ENCODE measurements at regions not wholly inside any gene's neighbourhood (a gene's known extent, or its start where the extent isn't known, plus 50 kb on each side); places are given as distances from the start of the nearest gene placed in this dataset.

- H3K36me3 ChIP-seq (ENCODE audit: insufficient read depth, low read length) = no peaks in the 10 kb centered on the region
- no peak overlapping the region for H3K9ac ChIP-seq (ENCODE audit: low read depth, low read length)
- 85% methylated on average over 6 of the region's 6 CpGs for WGBS
- 0 out of 2 replicates have a peak, but pooled peaks cover 8% of the 10 kb centered on the region for H3K4me1 ChIP-seq (ENCODE audit: insufficient read depth, low read length)
- peaks cover 4% of the 10 kb centered on the region; the same call in 1 of the 2 replicates for H3K9me3 ChIP-seq (ENCODE audit: insufficient read depth, low read depth, low read length)
- H3K4me3 ChIP-seq (ENCODE audit: low read length) = no peak overlapping the region
- H3K27me3 ChIP-seq (ENCODE audit: insufficient read depth, low read length) = peaks cover 42% of the 10 kb centered on the region
- H3K27ac ChIP-seq (ENCODE audit: low read depth, low read length) = no peak overlapping the region
Observed at GRCh38 chr19:27752530-27753184, 1460.3 kb downstream of the UQCRFS1 start.

GRCh38 chr19:27751044-27751391 lies 1461.9 kb downstream of the UQCRFS1 start:
- H3K27ac ChIP-seq (ENCODE audit: low read depth, low read length) = no peak overlapping the region
- no peak overlapping the region for H3K9ac ChIP-seq (ENCODE audit: low read depth, low read length)
- 87% methylated on average over 4 of the region's 4 CpGs for WGBS
- H3K27me3 ChIP-seq (ENCODE audit: insufficient read depth, low read length) = peaks cover 50% of the 10 kb centered on the region
- H3K4me3 ChIP-seq (ENCODE audit: low read length) = no peak overlapping the region
- H3K4me1 ChIP-seq (ENCODE audit: insufficient read depth, low read length) = 0 out of 2 replicates have a peak, but pooled peaks cover 13% of the 10 kb centered on the region
- peaks cover 4% of the 10 kb centered on the region; the same call in 1 of the 2 replicates for H3K9me3 ChIP-seq (ENCODE audit: insufficient read depth, low read depth, low read length)
- no peaks in the 10 kb centered on the region for H3K36me3 ChIP-seq (ENCODE audit: insufficient read depth, low read length)

GRCh38 chr19:27750391-27751043 lies 1462.4 kb downstream of the UQCRFS1 start:
- H3K36me3 ChIP-seq (ENCODE audit: insufficient read depth, low read length) = no peaks in the 10 kb centered on the region
- no peak overlapping the region for H3K4me3 ChIP-seq (ENCODE audit: low read length)
- WGBS = 69% methylated on average over 5 of the region's 6 CpGs
- 0 out of 2 replicates have a peak, but pooled peaks cover 13% of the 10 kb centered on the region for H3K4me1 ChIP-seq (ENCODE audit: insufficient read depth, low read length)
- no peak overlapping the region for H3K9ac ChIP-seq (ENCODE audit: low read depth, low read length)
- H3K9me3 ChIP-seq (ENCODE audit: insufficient read depth, low read depth, low read length) = peaks cover 4% of the 10 kb centered on the region; the same call in 1 of the 2 replicates
- H3K27ac ChIP-seq (ENCODE audit: low read depth, low read length) = no peak overlapping the region
- peaks cover 45% of the 10 kb centered on the region for H3K27me3 ChIP-seq (ENCODE audit: insufficient read depth, low read length)

GRCh38 chr19:27748551-27749152 lies 1464.3 kb downstream of the UQCRFS1 start:
- Histone ChIP-seq H3K9ac (ENCODE audit: low read depth, low read length) (no peak overlapping the region), H3K4me1 (ENCODE audit: insufficient read depth, low read length) (0 out of 2 replicates have a peak, but pooled peaks cover 13% of the 10 kb centered on the region), H3K36me3 (ENCODE audit: insufficient read depth, low read length) (no peaks in the 10 kb centered on the region), H3K4me3 (ENCODE audit: low read length) (no peak overlapping the region), H3K27me3 (ENCODE audit: insufficient read depth, low read length) (peaks cover 41% of the 10 kb centered on the region), H3K9me3 (ENCODE audit: insufficient read depth, low read depth, low read length) (peaks cover 4% of the 10 kb centered on the region; the same call in 1 of the 2 replicates), H3K27ac (ENCODE audit: low read depth, low read length) (no peak overlapping the region)
- WGBS = over 99% methylated on average over 3 of the region's 3 CpGs

- Histone ChIP-seq H3K27ac (ENCODE audit: low read depth, low read length) (no peak overlapping the region), H3K9me3 (ENCODE audit: insufficient read depth, low read depth, low read length) (peaks cover 8% of the 10 kb centered on the region; the same call in 1 of the 2 replicates), H3K27me3 (ENCODE audit: insufficient read depth, low read length) (peaks cover 36% of the 10 kb centered on the region), H3K36me3 (ENCODE audit: insufficient read depth, low read length) (no peaks in the 10 kb centered on the region), H3K4me1 (ENCODE audit: insufficient read depth, low read length) (0 out of 2 replicates have a peak, but pooled peaks cover 13% of the 10 kb centered on the region), H3K9ac (ENCODE audit: low read depth, low read length) (no peak overlapping the region), H3K4me3 (ENCODE audit: low read length) (peak overlapping the region; percentile 29)
- WGBS = 34% methylated on average over 26 of the region's 28 CpGs
Observed at GRCh38 chr19:27746691-27747380, 1466.1 kb downstream of the UQCRFS1 start.

- Histone ChIP-seq H3K9ac (ENCODE audit: low read depth, low read length) (no peak overlapping the region), H3K36me3 (ENCODE audit: insufficient read depth, low read length) (no peaks in the 10 kb centered on the region), H3K4me1 (ENCODE audit: insufficient read depth, low read length) (0 out of 2 replicates have a peak, but pooled peaks cover 13% of the 10 kb centered on the region), H3K27me3 (ENCODE audit: insufficient read depth, low read length) (peaks cover 32% of the 10 kb centered on the region), H3K9me3 (ENCODE audit: insufficient read depth, low read depth, low read length) (peaks cover 9% of the 10 kb centered on the region), H3K4me3 (ENCODE audit: low read length) (no peak overlapping the region), H3K27ac (ENCODE audit: low read depth, low read length) (no peak overlapping the region)
- 96% methylated on average over 11 of the region's 11 CpGs for WGBS
Observed at GRCh38 chr19:27745978-27746542, 1466.9 kb downstream of the UQCRFS1 start.

GRCh38 chr19:27744926-27745768 lies 1467.8 kb downstream of the UQCRFS1 start:
- 84% methylated on average over 10 of the region's 10 CpGs for WGBS
- 0 out of 2 replicates have a peak, but pooled peaks cover 7% of the 10 kb centered on the region for H3K4me1 ChIP-seq (ENCODE audit: insufficient read depth, low read length)
- H3K27me3 ChIP-seq (ENCODE audit: insufficient read depth, low read length) = peaks cover 26% of the 10 kb centered on the region
- H3K9ac ChIP-seq (ENCODE audit: low read depth, low read length) = no peak overlapping the region
- H3K36me3 ChIP-seq (ENCODE audit: insufficient read depth, low read length) = no peaks in the 10 kb centered on the region
- peaks cover 12% of the 10 kb centered on the region for H3K9me3 ChIP-seq (ENCODE audit: insufficient read depth, low read depth, low read length)
- no peak overlapping the region for H3K27ac ChIP-seq (ENCODE audit: low read depth, low read length)
- no peak overlapping the region for H3K4me3 ChIP-seq (ENCODE audit: low read length)

- H3K27ac ChIP-seq (ENCODE audit: low read depth, low read length) = no peak overlapping the region
Observed at GRCh38 chr19:27742041-27742440, 1470.9 kb downstream of the UQCRFS1 start.

GRCh38 chr19:27741236-27741635 lies 1471.7 kb downstream of the UQCRFS1 start:
- Histone ChIP-seq H3K27me3 (ENCODE audit: insufficient read depth, low read length) (0 out of 2 replicates have a peak, but pooled peaks cover under 1% of the 10 kb centered on the region), H3K9ac (ENCODE audit: low read depth, low read length) (no peak overlapping the region), H3K27ac (ENCODE audit: low read depth, low read length) (no peak overlapping the region), H3K36me3 (ENCODE audit: insufficient read depth, low read length) (no peaks in the 10 kb centered on the region), H3K4me1 (ENCODE audit: insufficient read depth, low read length) (no peaks in the 10 kb centered on the region), H3K9me3 (ENCODE audit: insufficient read depth, low read depth, low read length) (peaks cover 40% of the 10 kb centered on the region), H3K4me3 (ENCODE audit: low read length) (no peak overlapping the region)
- 91% methylated on average over 8 of the region's 8 CpGs for WGBS

More at GRCh38 chr19:27742041-27742440, 1470.9 kb downstream of the UQCRFS1 start:
- Histone ChIP-seq H3K4me3 (ENCODE audit: low read length) (no peak overlapping the region), H3K4me1 (ENCODE audit: insufficient read depth, low read length) (no peaks in the 10 kb centered on the region), H3K36me3 (ENCODE audit: insufficient read depth, low read length) (no peaks in the 10 kb centered on the region), H3K9me3 (ENCODE audit: insufficient read depth, low read depth, low read length) (peaks cover 32% of the 10 kb centered on the region), H3K27me3 (ENCODE audit: insufficient read depth, low read length) (peaks cover 8% of the 10 kb centered on the region; the same call in 1 of the 2 replicates), H3K9ac (ENCODE audit: low read depth, low read length) (no peak overlapping the region)
- WGBS = 93% methylated on average over 3 of the region's 3 CpGs

GRCh38 chr19:27740396-27740795 lies 1472.6 kb downstream of the UQCRFS1 start:
- Histone ChIP-seq H3K9me3 (ENCODE audit: insufficient read depth, low read depth, low read length) (peaks cover 48% of the 10 kb centered on the region), H3K27ac (ENCODE audit: low read depth, low read length) (no peak overlapping the region), H3K36me3 (ENCODE audit: insufficient read depth, low read length) (no peaks in the 10 kb centered on the region), H3K27me3 (ENCODE audit: insufficient read depth, low read length) (no peaks in the 10 kb centered on the region), H3K9ac (ENCODE audit: low read depth, low read length) (no peak overlapping the region), H3K4me3 (ENCODE audit: low read length) (no peak overlapping the region), H3K4me1 (ENCODE audit: insufficient read depth, low read length) (no peaks in the 10 kb centered on the region)
- WGBS = 88% methylated on average over 3 of the region's 3 CpGs
